ENCODE measurements at regions not wholly inside any gene's neighbourhood (a gene's known extent, or its start where the extent isn't known, plus 50 kb on each side); places are given as distances from the start of the nearest gene placed in this dataset.

- no peaks in the 10 kb centered on the region for H3K36me3 ChIP-seq
- 96 to 98% methylated on average over 5 of the region's 5 CpGs for WGBS, 2 donors
- TF ChIP-seq CTCF (IDR thresholded peaks at IDR 0.05) (no peak), EP300 (IDR thresholded peaks at IDR 0.05) (no peak), POLR2A (IDR thresholded peaks at IDR 0.05) (no peak)
- no peaks in the 10 kb centered on the region for H3K4me1 ChIP-seq
- no peak for DNase-seq (ENCODE audit: low spot score in 2 of 2)
- no peaks in the 10 kb centered on the region for H3K27me3 ChIP-seq
- no peak overlapping the region for H3K27ac ChIP-seq
- no peaks in the 10 kb centered on the region for H3K9me3 ChIP-seq
- no peak overlapping the region for H3K4me3 ChIP-seq
Measured at GRCh38 chr12:84553331-84554117, 359.1 kb downstream of the SLC6A15 start.

- H3K4me3 ChIP-seq = no peak overlapping the region
- H3K4me1 ChIP-seq = no peaks in the 10 kb centered on the region
- no peak overlapping the region for H3K27ac ChIP-seq
- no peaks in the 10 kb centered on the region for H3K9me3 ChIP-seq
- 62 to 82% methylated on average over 1 of the region's 1 CpG for WGBS, 2 donors
- no peaks in the 10 kb centered on the region for H3K27me3 ChIP-seq
- H3K36me3 ChIP-seq = no peaks in the 10 kb centered on the region
- DNase-seq (ENCODE audit: low spot score in 2 of 2) = no peak
- TF ChIP-seq CTCF (IDR thresholded peaks at IDR 0.05) (no peak), EP300 (IDR thresholded peaks at IDR 0.05) (no peak), POLR2A (IDR thresholded peaks at IDR 0.05) (no peak)
Measured at GRCh38 chr12:84551373-84551772, 361.2 kb downstream of the SLC6A15 start.

GRCh38 chr12:84550518-84550917 is 362.1 kb downstream of the SLC6A15 start:
- no peak for DNase-seq (ENCODE audit: low spot score in 2 of 2)
- no peak overlapping the region for H3K27ac ChIP-seq

GRCh38 chr12:84542289-84542688 is 370.3 kb downstream of the SLC6A15 start:
- no peaks in the 10 kb centered on the region for H3K9me3 ChIP-seq
- no peak for TF ChIP-seq POLR2A (IDR thresholded peaks at IDR 0.05)
- TF ChIP-seq EP300 (IDR thresholded peaks at IDR 0.05) = no peak
- no peak for TF ChIP-seq CTCF (IDR thresholded peaks at IDR 0.05)

More at GRCh38 chr12:84550518-84550917, 362.1 kb downstream of the SLC6A15 start:
- no peak overlapping the region for H3K4me3 ChIP-seq
- TF ChIP-seq CTCF (IDR thresholded peaks at IDR 0.05) (no peak), POLR2A (IDR thresholded peaks at IDR 0.05) (no peak), EP300 (IDR thresholded peaks at IDR 0.05) (no peak)
- no peaks in the 10 kb centered on the region for H3K4me1 ChIP-seq
- no peaks in the 10 kb centered on the region for H3K27me3 ChIP-seq
- no peaks in the 10 kb centered on the region for H3K9me3 ChIP-seq
- H3K36me3 ChIP-seq = no peaks in the 10 kb centered on the region
- 84 to 88% methylated on average over 1 of the region's 1 CpG for whole genome bisulfite sequencing, 2 donors

GRCh38 chr12:84537666-84538065 is 374.9 kb downstream of the SLC6A15 start:
- H3K27ac ChIP-seq = no peak overlapping the region
- H3K4me1 ChIP-seq = no peaks in the 10 kb centered on the region
- no peak overlapping the region for H3K4me3 ChIP-seq
- H3K27me3 ChIP-seq = no peaks in the 10 kb centered on the region
- H3K36me3 ChIP-seq = no peaks in the 10 kb centered on the region
- WGBS, 2 donors = 33 to 50% methylated on average over 1 of the region's 1 CpG
- TF ChIP-seq EP300 (IDR thresholded peaks at IDR 0.05) (no peak), POLR2A (IDR thresholded peaks at IDR 0.05) (no peak), CTCF (IDR thresholded peaks at IDR 0.05) (no peak)
- DNase-seq (ENCODE audit: low spot score in 2 of 2) = no peak
- no peaks in the 10 kb centered on the region for H3K9me3 ChIP-seq

More at GRCh38 chr12:84542289-84542688, 370.3 kb downstream of the SLC6A15 start:
- no peak for DNase-seq (ENCODE audit: low spot score in 2 of 2)
- no peak overlapping the region for H3K4me3 ChIP-seq
- H3K36me3 ChIP-seq = no peaks in the 10 kb centered on the region
- no peak overlapping the region for H3K27ac ChIP-seq
- no peaks in the 10 kb centered on the region for H3K27me3 ChIP-seq
- H3K4me1 ChIP-seq = no peaks in the 10 kb centered on the region
